ENCODE measurements at regions not wholly inside any gene's neighbourhood (a gene's known extent, or its start where the extent isn't known, plus 50 kb on each side); places are given as distances from the start of the nearest gene placed in this dataset.
"Not testable (repeated sequence)": the region's sequence is repeated elsewhere in the genome, so short reads cannot be mapped to it uniquely, and the experiment has no call there.

- not testable (repeated sequence) for TF ChIP-seq POLR2A (IDR thresholded peaks at IDR 0.05); CTCF (IDR thresholded peaks at IDR 0.05); POLR2AphosphoS5 (IDR thresholded peaks at IDR 0.05; ENCODE audit: insufficient read depth in 1 of 2, low read depth in 1 of 2)
These were observed 73.1 kb downstream of the SYT15B start for GRCh38 chr10:47690304-47690703.
